ENCODE measurements at regions not wholly inside any gene's neighbourhood (a gene's known extent, or its start where the extent isn't known, plus 50 kb on each side); places are given as distances from the start of the nearest gene placed in this dataset.

DNA sequence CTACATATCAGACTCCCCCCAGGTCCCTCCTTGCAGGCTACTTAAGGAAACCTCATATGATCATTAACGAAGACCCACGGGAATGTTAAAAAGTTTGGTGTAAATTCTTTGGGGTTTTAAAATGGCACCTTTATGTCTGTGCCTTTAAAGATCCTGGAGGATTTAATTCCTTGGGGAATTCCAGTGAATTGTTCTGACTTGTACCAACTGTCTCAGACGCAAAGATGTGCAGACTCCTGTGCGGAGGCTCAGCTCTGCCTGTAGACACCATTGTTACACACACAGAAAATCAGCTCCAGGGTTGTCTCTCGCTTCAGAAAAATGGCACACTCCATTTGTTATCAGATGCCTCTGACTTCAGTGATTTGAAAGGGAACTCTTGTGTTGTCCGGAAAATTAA lies 414.4 kb upstream of the CFAP20DC start:
- no peak for TF ChIP-seq EZH2 (IDR thresholded peaks at IDR 0.05)
- no peak for TF ChIP-seq POLR2AphosphoS5 (IDR thresholded peaks at IDR 0.05; ENCODE audit: borderline replicate concordance, low read depth, low read length)
